H1 (cell line): ENCODE measurements at regions not wholly inside any gene's neighbourhood (a gene's known extent, or its start where the extent isn't known, plus 50 kb on each side); places are given as distances from the start of the nearest gene placed in this dataset.

Experiments used
- CTCF ChIA-PET: fragments of 300-600 bp; sonication (Branson Sonifier 250); formaldehyde crosslinking; loops from one replicate; lab custom pipeline; 2021; ENCODE audit not compliant: partially characterized antibody; lab: Charles Lee
- POLR2A ChIA-PET: fragments of 300-600 bp; sonication (Branson Sonifier 250); formaldehyde crosslinking; loops from one replicate; lab custom pipeline; 2021; ENCODE audit warnings: inconsistent platforms; ENCODE audit not compliant: partially characterized antibody; lab: Charles Lee
- DNase-seq, 2 experiments: peaks; one replicate each; pipeline versions ENCODE4 v3.0.0 to v3.0.0-alpha.2; 2010 to 2022; ENCODE audit warnings: low spot score in 2 of 2, low read depth in 1 of 2, mixed read lengths in 1 of 2
- FAIRE-seq: peaks from 2 replicates; lab custom pipeline; 2011; peaks lifted over from hg19 to GRCh38; lab: Jason Lieb, UNC
- H2AFZ ChIP-seq: 2 replicates; pipeline ENCODE4 v1.8.1; 2012; ENCODE audit warnings: low read length, inconsistent platforms
- H2AK5ac ChIP-seq: 2 replicates; pipeline ENCODE4 v1.6.1; 2013; ENCODE audit warnings: low read depth, low read length
- H2BK120ac ChIP-seq: replicated peaks from 2 replicates; pipeline ENCODE3; 2013; ENCODE audit warnings: low read depth, low read length, inconsistent platforms
- H2BK12ac ChIP-seq: 2 replicates; pipeline ENCODE4 v1.6.1; 2013; ENCODE audit warnings: low read depth, low read length
- H2BK15ac ChIP-seq: 2 replicates; pipeline ENCODE4 v1.6.1; 2013; ENCODE audit warnings: low read length
- H2BK20ac ChIP-seq: 2 replicates; pipeline ENCODE4 v1.6.1; 2013; ENCODE audit warnings: low read length
- H2BK5ac ChIP-seq: 2 replicates; pipeline ENCODE4 v1.6.1; 2013; ENCODE audit warnings: low read depth, low read length
- H3K14ac ChIP-seq: 2 replicates; pipeline ENCODE4 v1.6.1; 2013; ENCODE audit warnings: inconsistent platforms; ENCODE audit not compliant: insufficient read length
- H3K18ac ChIP-seq: 2 replicates; pipeline ENCODE4 v1.6.1; 2013; ENCODE audit warnings: low read length; ENCODE audit errors: extremely low read depth
- H3K23ac ChIP-seq: 2 replicates; pipeline ENCODE4 v1.6.1; 2013; ENCODE audit warnings: inconsistent platforms; ENCODE audit not compliant: insufficient read length
- H3K23me2 ChIP-seq: 2 replicates; pipeline ENCODE4 v1.6.1; 2013; ENCODE audit warnings: low read depth, low read length
- H3K27ac ChIP-seq: 2 replicates; pipeline ENCODE4 v1.6.1; 2011; ENCODE audit warnings: low read depth, low read length, inconsistent platforms
- H3K27me3 ChIP-seq, 4 experiments: replicated peaks in 1 of 4; 1 replicate in 1 of 4; 2 replicates in 3 of 4; pipeline versions ENCODE4 v1.6.1 to v1.8.1; 2011 to 2013; ENCODE audit warnings: low read length in 3 of 4, mild to moderate bottlenecking in 3 of 4, inconsistent platforms in 2 of 4, mixed read lengths in 2 of 4, moderate library complexity in 1 of 4; ENCODE audit not compliant: control insufficient read depth in 3 of 4, insufficient read depth in 3 of 4; ENCODE audit errors: extremely low read depth in 1 of 4
- H3K36me3 ChIP-seq, 4 experiments: 2 replicates each; pipeline versions ENCODE4 v1.6.1 to v1.8.1; 2011 to 2013; ENCODE audit warnings: mild to moderate bottlenecking in 4 of 4, low read length in 3 of 4, moderate library complexity in 2 of 4, control low read depth in 1 of 4, inconsistent platforms in 1 of 4; ENCODE audit not compliant: insufficient read depth in 4 of 4, control insufficient read depth in 2 of 4
- H3K4ac ChIP-seq: replicated peaks from 2 replicates; pipeline ENCODE3; 2013; ENCODE audit warnings: low read length, low read depth, mixed read lengths, inconsistent platforms; ENCODE audit not compliant: insufficient read length
- H3K4me1 ChIP-seq, 4 experiments: replicated peaks in 1 of 4; 1 replicate in 1 of 4; 2 replicates in 3 of 4; pipeline versions ENCODE4 v1.6.1 to v1.8.1; 2011 to 2013; ENCODE audit warnings: low read length in 3 of 4, inconsistent platforms in 2 of 4, mixed read lengths in 1 of 4; ENCODE audit not compliant: insufficient read depth in 4 of 4, control insufficient read depth in 3 of 4
- H3K4me2 ChIP-seq, 2 experiments: 2 replicates each; pipeline versions ENCODE4 v1.6.1 to v1.8.1; 2011 to 2013; ENCODE audit warnings: low read depth in 2 of 2, low read length in 2 of 2, control low read depth in 1 of 2, inconsistent platforms in 1 of 2, mild to moderate bottlenecking in 1 of 2; ENCODE audit not compliant: insufficient read depth in 1 of 2
- H3K4me3 ChIP-seq, 4 experiments: fragments of 200-600, 300-600 bp in 1 of 4; sonication (generic), shearing (Covaris generic), sonication (Bioruptor Twin) in 1 of 4; 2 replicates each; pipeline versions ENCODE4 v1.5.1 to v1.8.1; 2011 to 2016; ENCODE audit warnings: low read length in 4 of 4, low read depth in 3 of 4, control low read depth in 2 of 4, inconsistent platforms in 2 of 4, mild to moderate bottlenecking in 2 of 4, mixed read lengths in 1 of 4, moderate library complexity in 1 of 4; ENCODE audit not compliant: insufficient read depth in 2 of 4; ENCODE audit errors: extremely low read depth in 1 of 4
- H3K56ac ChIP-seq: replicated peaks from 2 replicates; pipeline ENCODE3; 2013; ENCODE audit warnings: low read depth, mild to moderate bottlenecking, mixed read lengths, low read length, inconsistent platforms; ENCODE audit not compliant: insufficient read length
- H3K79me1 ChIP-seq: 2 replicates; pipeline ENCODE4 v1.6.1; 2013; ENCODE audit warnings: low read depth, low read length, control low read depth
- H3K79me2 ChIP-seq, 2 experiments: 2 replicates each; pipeline versions ENCODE4 v1.6.1 to v1.8.1; 2012 to 2013; ENCODE audit warnings: low read length in 2 of 2, mild to moderate bottlenecking in 2 of 2, inconsistent platforms in 1 of 2; ENCODE audit not compliant: insufficient read depth in 2 of 2, control insufficient read depth in 1 of 2
- H3K9ac ChIP-seq, 4 experiments: replicated peaks in 1 of 4; 1 replicate in 1 of 4; 2 replicates in 3 of 4; pipeline versions ENCODE4 v1.6.1 to v1.8.1; 2011 to 2013; ENCODE audit warnings: low read depth in 3 of 4, low read length in 3 of 4, control low read depth in 2 of 4, mild to moderate bottlenecking in 2 of 4, moderate library complexity in 2 of 4, inconsistent platforms in 1 of 4; ENCODE audit errors: extremely low read depth in 1 of 4
- H3K9me3 ChIP-seq, 2 experiments: 2 replicates each; pipeline versions ENCODE4 v1.6.1 to v1.8.1; 2012 to 2013; ENCODE audit warnings: mild to moderate bottlenecking in 2 of 2, moderate library complexity in 2 of 2, control low read depth in 1 of 2, inconsistent platforms in 1 of 2, low read depth in 1 of 2, low read length in 1 of 2, mixed read lengths in 1 of 2; ENCODE audit not compliant: insufficient read depth in 2 of 2
- H4K20me1 ChIP-seq, 2 experiments: replicated peaks in 1 of 2; 2 replicates each; pipeline versions ENCODE3 to v1.8.1; 2011 to 2013; ENCODE audit warnings: inconsistent platforms in 2 of 2, low read length in 2 of 2, mild to moderate bottlenecking in 1 of 2; ENCODE audit not compliant: insufficient read depth in 2 of 2, control insufficient read depth in 1 of 2
- H4K5ac ChIP-seq: 2 replicates; pipeline ENCODE4 v1.6.1; 2013; ENCODE audit warnings: low read length, low read depth, mixed read lengths, inconsistent platforms; ENCODE audit not compliant: insufficient read length
- H4K8ac ChIP-seq: 2 replicates; pipeline ENCODE4 v1.8.0; 2013; ENCODE audit warnings: mild to moderate bottlenecking, moderate library complexity, low read length, inconsistent platforms; ENCODE audit not compliant: insufficient read depth; ENCODE audit errors: extremely low read depth
- H4K91ac ChIP-seq: replicated peaks from 2 replicates; pipeline ENCODE3; 2013; ENCODE audit warnings: low read length, mixed read lengths, inconsistent platforms; ENCODE audit not compliant: insufficient read length
- ASH2L ChIP-seq: fragments of 200-600, 300-600 bp; sonication (generic); IDR thresholded peaks from one replicate; pipeline ENCODE4 v1.7.1; 2017; ENCODE audit warnings: low read length
- BRCA1 ChIP-seq: IDR thresholded peaks from 2 replicates; pipeline ENCODE4 v1.6.1; 2012; ENCODE audit warnings: low read depth, low read length, improper control_type of control experiment
- CBX5 ChIP-seq: fragments of 300-800, 300-1000 bp; sonication (generic); IDR thresholded peaks from 2 replicates; pipeline ENCODE4 v1.7.1; 2016; ENCODE audit warnings: antibody characterized with exemption, low read length, low read depth
- GABPA ChIP-seq: IDR thresholded peaks from 2 replicates; pipeline ENCODE4 v1.6.1; 2011; ENCODE audit warnings: mild to moderate bottlenecking, low read length, moderate library complexity, borderline replicate concordance; ENCODE audit not compliant: insufficient read depth
- GTF2F1 ChIP-seq: IDR thresholded peaks from 2 replicates; pipeline ENCODE4 v1.6.1; 2012; ENCODE audit warnings: low read depth, low read length, improper control_type of control experiment, borderline replicate concordance
- HDAC2 ChIP-seq, 2 experiments: fragments of 300-600 bp in 1 of 2; sonication (generic) in 1 of 2; IDR thresholded peaks; 2 replicates each; pipeline ENCODE4 v1.6.1; 2011 to 2012; ENCODE audit warnings: low read depth in 2 of 2, low read length in 2 of 2, mild to moderate bottlenecking in 2 of 2, moderate library complexity in 2 of 2, borderline replicate concordance in 1 of 2, inconsistent platforms in 1 of 2
- KDM1A ChIP-seq: fragments of 200-600, 300-600 bp; sonication (generic); IDR thresholded peaks from 2 replicates; pipeline ENCODE4 v1.7.1; 2016; ENCODE audit warnings: mild to moderate bottlenecking, low read length, borderline replicate concordance
- NRF1 ChIP-seq: IDR thresholded peaks from 2 replicates; pipeline ENCODE4 v1.6.1; 2011; ENCODE audit warnings: mild to moderate bottlenecking, low read depth, low read length, improper control_type of control experiment
- PHF8 ChIP-seq: fragments of 200-600 bp; sonication (generic); conservative IDR thresholded peaks from 2 replicates; pipeline ENCODE4 v1.7.1; 2012; ENCODE audit warnings: low read depth, mild to moderate bottlenecking, inconsistent platforms, low read length, moderate library complexity
- SP1 ChIP-seq: IDR thresholded peaks from 2 replicates; pipeline ENCODE4 v1.6.1; 2011; ENCODE audit warnings: low read depth, low read length
- SP4 ChIP-seq: IDR thresholded peaks from 2 replicates; pipeline ENCODE4 v1.6.1; 2012; ENCODE audit warnings: low read length, inconsistent platforms
- SUZ12 ChIP-seq: fragments of 200-600 bp; sonication (generic); IDR thresholded peaks from 2 replicates; pipeline ENCODE4 v1.6.1; 2012; ENCODE audit warnings: mild to moderate bottlenecking, inconsistent platforms, low read length, moderate library complexity, mixed read lengths
- TBP ChIP-seq: IDR thresholded peaks from 2 replicates; pipeline ENCODE4 v1.6.1; 2011; ENCODE audit warnings: low read depth, low read length, improper control_type of control experiment
- WGBS, 2 experiments: shearing (Covaris generic) in 1 of 2; methylation state at CpG; one replicate each; pipeline versions ENCODE4 v1.1.6 to v1.1.7; 2013 to 2015; ENCODE audit warnings: low lambda C conversion rate in 2 of 2, mixed read lengths in 2 of 2, inconsistent platforms in 1 of 2, low coverage in 1 of 2, missing lambda C conversion rate in 1 of 2; ENCODE audit not compliant: insufficient replicate concordance in 2 of 2, insufficient coverage in 1 of 2, insufficient read length in 1 of 2; ENCODE audit errors: extremely low coverage in 1 of 2, missing lambda C conversion rate in 1 of 2; 5-methylcytosine and 5-hydroxymethylcytosine counted together

GRCh38 chr2:18980786-18981430 is 377.5 kb downstream of the OSR1 start:
- FAIRE-seq: no peak
- no peak for TF ChIP-seq GTF2F1
- no peak for TF ChIP-seq BRCA1
- no peak for TF ChIP-seq HDAC2 (IDR thresholded peaks at IDR 0.05; ENCODE audit: borderline replicate concordance in 1 of 2, low read depth in 2 of 2, low read length in 2 of 2)
- no peak for TF ChIP-seq SP4
- no peak for TF ChIP-seq NRF1
- no peak for TF ChIP-seq SP1
- TF ChIP-seq PHF8: no peak
- no peak for TF ChIP-seq KDM1A
- TF ChIP-seq SUZ12: no peak
- TF ChIP-seq ASH2L: no peak
- TF ChIP-seq GABPA: no peak
- TF ChIP-seq TBP: no peak
- no peak for TF ChIP-seq CBX5

More at GRCh38 chr2:18980786-18981430, 377.5 kb downstream of the OSR1 start:
- ChIA-PET POLR2A (no interaction called here), CTCF (interaction anchor here (1.4 kb wide), 1 partner anchor 8 kb away, joined by 3 read pairs; no protein-coding TSS in a partner anchor)
- Histone ChIP-seq H3K79me2 (no peaks in the 10 kb centered on the region), H3K23ac (no peak overlapping the region), H2AFZ (no peak overlapping the region), H3K4me2 (no peak overlapping the region), H3K4ac (no peak overlapping the region), H3K9me3 (no peaks in the 10 kb centered on the region), H4K5ac (no peak overlapping the region), H3K14ac (no peak overlapping the region), H4K91ac (no peak overlapping the region), H4K20me1 (no peaks in the 10 kb centered on the region), H3K4me1 (peaks cover 0 to 5% (median 0%) of the 10 kb centered on the region in 4 experiments; a peak in 1 of 7 replicates), H3K56ac (no peak overlapping the region), H3K18ac (no peak overlapping the region), H3K23me2 (no peaks in the 10 kb centered on the region), H2BK15ac (no peak overlapping the region), H2BK12ac (no peak overlapping the region), H4K8ac (no peak overlapping the region), H3K9ac (no peak overlapping the region), H2BK20ac (no peak overlapping the region), H3K27ac (no peak overlapping the region), H3K4me3 (no peak overlapping the region), H3K36me3 (no peaks in the 10 kb centered on the region), H3K27me3 (no peaks in the 10 kb centered on the region), H2BK5ac (no peak overlapping the region), H2BK120ac (no peak overlapping the region), H2AK5ac (no peak overlapping the region), H3K79me1 (no peaks in the 10 kb centered on the region)
- 88% methylated on average over 6 of the region's 6 CpGs; no CpG with 5 or more reads in 1 of the 2 experiments for WGBS, 2 experiments
- DNase-seq: no peak
